Uterus (tissue), 2 donors: ENCODE measurements at regions not wholly inside any gene's neighbourhood (a gene's known extent, or its start where the extent isn't known, plus 50 kb on each side); places are given as distances from the start of the nearest gene placed in this dataset.

Source experiments
- POLR2A ChIP-seq, 2 donors: fragments of 450-650 bp; IDR thresholded peaks; one replicate each; pipeline ENCODE4 v1.6.1; 2016; ENCODE audit warnings: antibody characterized with exemption in 2 of 2, mild to moderate bottlenecking in 1 of 2, moderate library complexity in 1 of 2
- TF ChIP-seq, protein P1 (sequence below), 4 experiments: fragments of 200-600 bp in 2 of 4; fragments of 450-650 bp in 2 of 4; sonication (generic) in 2 of 4; IDR thresholded peaks; one replicate each; pipeline ENCODE4 v1.5.1; 2016 to 2019; ENCODE audit warnings: antibody characterized with exemption in 4 of 4, mild to moderate bottlenecking in 2 of 4, moderate library complexity in 1 of 4

DNA sequence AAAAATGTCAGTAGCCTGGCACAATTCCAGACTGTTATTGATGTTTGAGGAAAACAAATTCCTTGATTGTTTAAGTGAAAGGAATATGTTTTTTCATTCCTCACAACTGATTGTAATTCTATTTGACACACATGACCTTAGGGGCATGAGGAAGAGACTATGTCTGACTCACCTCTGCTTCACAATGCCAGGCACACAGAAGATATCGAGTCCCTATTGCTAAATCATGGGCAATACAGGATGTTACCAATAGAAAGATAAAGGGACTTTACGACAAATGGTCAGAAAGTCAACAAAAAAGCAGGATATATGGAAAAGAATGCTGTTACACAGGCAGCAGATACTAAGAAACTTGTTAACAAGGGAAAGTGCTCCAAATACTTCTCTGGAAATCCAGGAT is 1903.5 kb downstream of the EFNA5 start:
- no peak for TF ChIP-seq POLR2A (IDR thresholded peaks at IDR 0.05)
- TF ChIP-seq, protein P1, sequence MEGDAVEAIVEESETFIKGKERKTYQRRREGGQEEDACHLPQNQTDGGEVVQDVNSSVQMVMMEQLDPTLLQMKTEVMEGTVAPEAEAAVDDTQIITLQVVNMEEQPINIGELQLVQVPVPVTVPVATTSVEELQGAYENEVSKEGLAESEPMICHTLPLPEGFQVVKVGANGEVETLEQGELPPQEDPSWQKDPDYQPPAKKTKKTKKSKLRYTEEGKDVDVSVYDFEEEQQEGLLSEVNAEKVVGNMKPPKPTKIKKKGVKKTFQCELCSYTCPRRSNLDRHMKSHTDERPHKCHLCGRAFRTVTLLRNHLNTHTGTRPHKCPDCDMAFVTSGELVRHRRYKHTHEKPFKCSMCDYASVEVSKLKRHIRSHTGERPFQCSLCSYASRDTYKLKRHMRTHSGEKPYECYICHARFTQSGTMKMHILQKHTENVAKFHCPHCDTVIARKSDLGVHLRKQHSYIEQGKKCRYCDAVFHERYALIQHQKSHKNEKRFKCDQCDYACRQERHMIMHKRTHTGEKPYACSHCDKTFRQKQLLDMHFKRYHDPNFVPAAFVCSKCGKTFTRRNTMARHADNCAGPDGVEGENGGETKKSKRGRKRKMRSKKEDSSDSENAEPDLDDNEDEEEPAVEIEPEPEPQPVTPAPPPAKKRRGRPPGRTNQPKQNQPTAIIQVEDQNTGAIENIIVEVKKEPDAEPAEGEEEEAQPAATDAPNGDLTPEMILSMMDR (IDR thresholded peaks at IDR 0.05), result no peak
